Right lobe of liver (tissue), 6 donors: ENCODE measurements at regions not wholly inside any gene's neighbourhood (a gene's known extent, or its start where the extent isn't known, plus 50 kb on each side); places are given as distances from the start of the nearest gene placed in this dataset.

Experiments
- ATAC-seq, 4 donors: fragments of 200-7000 bp; cut with Tn5 transposase; one replicate each; pipeline ENCODE4 v1.9.1; 2020; ENCODE audit warnings: mild to moderate bottlenecking in 4 of 4, moderate library complexity in 4 of 4
- DNase-seq, 3 donors: peaks; one replicate each; pipeline ENCODE4 v3.0.0-alpha.2; 2020
- H3K27ac ChIP-seq, 3 donors: fragments of 200-600 bp; one replicate each; pipeline ENCODE4 v1.8.0; 2022
- H3K27me3 ChIP-seq, 2 donors: fragments of 200-600 bp; one replicate each; pipeline ENCODE4 v1.8.0; 2022
- H3K36me3 ChIP-seq, 4 donors: fragments of 200-600 bp; sonication (generic) in 1 of 4; one replicate each; pipeline versions ENCODE4 v1.5.1 to v1.8.0; 2017 to 2022; ENCODE audit warnings: control low read depth in 1 of 4
- H3K4me1 ChIP-seq, 4 donors: fragments of 200-600 bp; sonication (generic) in 1 of 4; one replicate each; pipeline versions ENCODE4 v1.5.1 to v1.8.0; 2017 to 2022; ENCODE audit warnings: control low read depth in 1 of 4
- H3K4me3 ChIP-seq, 3 donors: fragments of 200-600 bp; one replicate each; pipeline ENCODE4 v1.8.0; 2022
- H3K9me3 ChIP-seq, 4 donors: fragments of 200-600 bp; sonication (generic) in 1 of 4; one replicate each; pipeline versions ENCODE4 v1.5.1 to v1.8.0; 2017 to 2022; ENCODE audit warnings: control low read depth in 1 of 4
- CTCF ChIP-seq, 4 donors: fragments of 200-600 bp in 3 of 4; fragments of 450-650 bp in 1 of 4; IDR thresholded peaks; one replicate each; pipeline versions ENCODE4 v1.5.1 to v1.8.0; 2016 to 2022; ENCODE audit warnings: antibody characterized with exemption in 4 of 4, mild to moderate bottlenecking in 2 of 4
- POLR2A ChIP-seq: fragments of 450-650 bp; IDR thresholded peaks from one replicate; pipeline ENCODE4 v1.6.1; 2017; ENCODE audit warnings: antibody characterized with exemption, mild to moderate bottlenecking
- WGBS: methylation state at CpG from one replicate; pipeline ENCODE4 v1.1.6; 2018; ENCODE audit warnings: low coverage, low lambda C conversion rate; ENCODE audit not compliant: insufficient coverage; ENCODE audit errors: missing lambda C conversion rate; 5-methylcytosine and 5-hydroxymethylcytosine counted together
- intact Hi-C, 2 donors: fragments of 100-400 bp; cut with DNase I; formaldehyde crosslinking; loops; one replicate each; pipeline versions ENCODE4 v1.11.2 to v1.14.1; 2022
- donor health status: DM: no; HTN: yes; CAD: no.
- donor health status: DM: no; HTN: no; CAD: no.
- donor health status: DM: no; HTN: no; CAD: no.
- donor health status: DM: no; HTN: yes; CAD: no.
- donor health status: DM: no; HTN: yes; CAD: no.

GRCh38 chr1:90198616-90199332 lies 203.9 kb downstream of the ZNF326 start:
- Histone ChIP-seq H3K4me3 (no peak overlapping the region), H3K36me3 (no peaks in the 10 kb centered on the region), H3K9me3 (no peaks in the 10 kb centered on the region), H3K27me3 (no peaks in the 10 kb centered on the region), H3K27ac (no peak overlapping the region), H3K4me1 (no peaks in the 10 kb centered on the region)
- intact Hi-C loops: no loop called here
- TF ChIP-seq CTCF (IDR thresholded peaks at IDR 0.05): no peak
- no peak for TF ChIP-seq POLR2A
- no peak for DNase-seq
- 43% methylated on average over 13 of the region's 13 CpGs for WGBS
- ATAC-seq: no peak

- ATAC-seq (no peak), DNase-seq (no peak)
- TF ChIP-seq CTCF (IDR thresholded peaks at IDR 0.05) (no peak), POLR2A (no peak)
- H3K27ac ChIP-seq: no peak overlapping the region
- no peaks in the 10 kb centered on the region for H3K36me3 ChIP-seq
- H3K4me1 ChIP-seq: no peaks in the 10 kb centered on the region
- WGBS: 80% methylated on average over 6 of the region's 6 CpGs
- H3K27me3 ChIP-seq: no peaks in the 10 kb centered on the region
- intact Hi-C loops: no loop called here
- no peak overlapping the region for H3K4me3 ChIP-seq
- no peaks in the 10 kb centered on the region for H3K9me3 ChIP-seq
These were observed 198.2 kb downstream of the ZNF326 start for GRCh38 chr1:90193116-90193515.

GRCh38 chr1:90192408-90192807 lies 197.5 kb downstream of the ZNF326 start:
- TF ChIP-seq CTCF (IDR thresholded peaks at IDR 0.05) (no peak), POLR2A (no peak)
- 86% methylated on average over 2 of the region's 2 CpGs for WGBS
- H3K27ac ChIP-seq: no peak overlapping the region
- intact Hi-C loops: no loop called here
- H3K36me3 ChIP-seq: no peaks in the 10 kb centered on the region
- DNase-seq (no peak), ATAC-seq (no peak)
- no peak overlapping the region for H3K4me3 ChIP-seq
- no peaks in the 10 kb centered on the region for H3K4me1 ChIP-seq
- no peaks in the 10 kb centered on the region for H3K27me3 ChIP-seq
- no peaks in the 10 kb centered on the region for H3K9me3 ChIP-seq

- no peak for DNase-seq
- Histone ChIP-seq H3K36me3 (no peaks in the 10 kb centered on the region), H3K9me3 (no peaks in the 10 kb centered on the region), H3K4me1 (no peaks in the 10 kb centered on the region), H3K27ac (no peak overlapping the region), H3K27me3 (no peaks in the 10 kb centered on the region), H3K4me3 (no peak overlapping the region)
- TF ChIP-seq POLR2A (no peak), CTCF (IDR thresholded peaks at IDR 0.05) (no peak)
- intact Hi-C loops: no loop called here
- no peak for ATAC-seq
These were observed 195.6 kb downstream of the ZNF326 start for GRCh38 chr1:90190523-90190922.

GRCh38 chr1:90189889-90190288 lies 195.0 kb downstream of the ZNF326 start:
- Histone ChIP-seq H3K9me3 (no peaks in the 10 kb centered on the region), H3K27ac (no peak overlapping the region), H3K4me1 (no peaks in the 10 kb centered on the region), H3K36me3 (no peaks in the 10 kb centered on the region), H3K27me3 (no peaks in the 10 kb centered on the region), H3K4me3 (no peak overlapping the region)
- intact Hi-C loops: no loop called here
- 75% methylated on average over 1 of the region's 4 CpGs for WGBS
- no peak for TF ChIP-seq CTCF (IDR thresholded peaks at IDR 0.05)
- no peak for ATAC-seq
- DNase-seq: no peak
